ENCODE measurements at regions not wholly inside any gene's neighbourhood (a gene's known extent, or its start where the extent isn't known, plus 50 kb on each side); places are given as distances from the start of the nearest gene placed in this dataset.

DNA sequence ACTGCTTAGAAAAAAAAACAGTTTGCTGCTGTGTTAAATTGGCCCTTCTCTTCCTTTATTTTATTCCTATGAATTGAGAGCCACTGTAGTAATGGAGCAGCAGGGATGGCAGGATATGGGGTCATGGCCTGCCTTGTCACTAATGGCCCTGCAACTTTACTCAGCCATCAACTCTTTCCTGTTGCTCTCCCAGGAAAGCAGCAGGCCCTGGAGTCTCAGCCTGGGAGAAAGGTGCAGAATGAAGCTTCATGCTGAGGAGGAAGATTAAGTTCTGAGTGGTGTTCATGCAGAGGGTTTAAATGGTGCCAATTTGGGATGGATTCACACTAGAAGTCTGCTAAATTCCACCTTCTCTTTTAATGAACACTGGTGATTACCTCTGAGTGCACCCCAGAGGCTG is 285.6 kb downstream of the GPAT3 start:
- Histone ChIP-seq H3K9me3 (peaks cover 0 to 5% (median 0%) of the 10 kb centered on the region in 4 donors), H3K27me3 (no peaks in the 10 kb centered on the region), H3K4me1 (no peaks in the 10 kb centered on the region), H3K4me3 (no peak overlapping the region), H3K27ac (no peak overlapping the region), H3K36me3 (no peaks in the 10 kb centered on the region)
- TF ChIP-seq EP300 (IDR thresholded peaks at IDR 0.05): no peak
- no peak for TF ChIP-seq POLR2AphosphoS5 (IDR thresholded peaks at IDR 0.05)
- TF ChIP-seq POLR2A (IDR thresholded peaks at IDR 0.05): no peak
- TF ChIP-seq, protein P1, sequence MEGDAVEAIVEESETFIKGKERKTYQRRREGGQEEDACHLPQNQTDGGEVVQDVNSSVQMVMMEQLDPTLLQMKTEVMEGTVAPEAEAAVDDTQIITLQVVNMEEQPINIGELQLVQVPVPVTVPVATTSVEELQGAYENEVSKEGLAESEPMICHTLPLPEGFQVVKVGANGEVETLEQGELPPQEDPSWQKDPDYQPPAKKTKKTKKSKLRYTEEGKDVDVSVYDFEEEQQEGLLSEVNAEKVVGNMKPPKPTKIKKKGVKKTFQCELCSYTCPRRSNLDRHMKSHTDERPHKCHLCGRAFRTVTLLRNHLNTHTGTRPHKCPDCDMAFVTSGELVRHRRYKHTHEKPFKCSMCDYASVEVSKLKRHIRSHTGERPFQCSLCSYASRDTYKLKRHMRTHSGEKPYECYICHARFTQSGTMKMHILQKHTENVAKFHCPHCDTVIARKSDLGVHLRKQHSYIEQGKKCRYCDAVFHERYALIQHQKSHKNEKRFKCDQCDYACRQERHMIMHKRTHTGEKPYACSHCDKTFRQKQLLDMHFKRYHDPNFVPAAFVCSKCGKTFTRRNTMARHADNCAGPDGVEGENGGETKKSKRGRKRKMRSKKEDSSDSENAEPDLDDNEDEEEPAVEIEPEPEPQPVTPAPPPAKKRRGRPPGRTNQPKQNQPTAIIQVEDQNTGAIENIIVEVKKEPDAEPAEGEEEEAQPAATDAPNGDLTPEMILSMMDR (IDR thresholded peaks at IDR 0.05): no peak
- intact Hi-C loops (cut with DNase I): no loop called here
- DNase-seq: no peak

DNA sequence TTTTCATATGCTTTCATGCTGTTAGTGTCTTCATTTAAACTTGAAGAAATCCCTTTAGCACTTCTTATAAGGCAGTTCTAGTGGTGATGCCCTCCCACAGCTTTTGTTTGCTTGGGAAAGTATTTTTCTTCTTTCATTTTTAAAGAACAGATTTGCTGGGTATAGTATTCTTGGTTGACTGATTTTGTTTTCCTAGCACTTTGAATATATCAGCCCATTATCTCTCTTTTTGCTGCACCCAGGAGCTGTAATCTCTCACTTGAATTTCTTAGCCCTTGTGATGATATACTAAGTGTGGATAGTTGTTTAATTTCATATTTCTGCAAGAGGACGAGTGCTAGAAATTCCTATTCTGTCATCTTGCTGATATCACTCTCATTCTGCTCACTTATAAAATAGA is 283.7 kb downstream of the GPAT3 start:
- 80 to 90% methylated on average over 1 of the region's 1 CpG for WGBS, 2 donors
- Histone ChIP-seq H3K36me3 (no peaks in the 10 kb centered on the region), H3K27ac (no peak overlapping the region), H3K4me1 (no peaks in the 10 kb centered on the region), H3K4me3 (no peak overlapping the region), H3K27me3 (no peaks in the 10 kb centered on the region), H3K9me3 (peaks cover 0 to 5% (median 0%) of the 10 kb centered on the region in 4 donors)
- TF ChIP-seq POLR2AphosphoS5 (IDR thresholded peaks at IDR 0.05) (no peak), POLR2A (IDR thresholded peaks at IDR 0.05) (no peak), EP300 (IDR thresholded peaks at IDR 0.05) (no peak)
- intact Hi-C loops (cut with DNase I): no loop called here
- DNase-seq: no peak

DNA sequence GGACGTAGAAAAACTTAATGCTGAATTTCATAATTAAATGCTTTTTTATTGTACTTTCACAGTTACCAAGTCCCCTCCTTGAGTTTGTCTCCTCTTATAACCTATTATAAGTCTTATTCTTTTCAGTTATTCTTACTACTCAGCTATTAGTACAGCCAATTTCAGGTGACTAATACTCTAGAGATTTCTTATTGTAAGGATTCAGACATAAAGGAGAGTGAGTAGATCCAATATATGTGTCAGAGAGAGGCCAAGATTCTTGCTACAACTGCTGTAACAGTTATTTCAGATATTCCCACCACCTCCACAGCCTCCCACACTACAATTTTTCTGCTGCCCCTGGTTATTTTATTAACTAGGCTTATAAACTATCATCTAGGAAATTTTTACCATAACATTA is 274.5 kb downstream of the GPAT3 start:
- intact Hi-C loops (cut with DNase I): no loop called here
- Histone ChIP-seq H3K36me3 (no peaks in the 10 kb centered on the region), H3K27ac (no peak overlapping the region), H3K4me1 (no peaks in the 10 kb centered on the region), H3K4me3 (no peak overlapping the region), H3K9me3 (no peaks in the 10 kb centered on the region), H3K27me3 (no peaks in the 10 kb centered on the region)
- DNase-seq: no peak
- TF ChIP-seq POLR2AphosphoS5 (IDR thresholded peaks at IDR 0.05) (no peak), POLR2A (IDR thresholded peaks at IDR 0.05) (no peak), EP300 (IDR thresholded peaks at IDR 0.05) (no peak)
- TF ChIP-seq, protein P1 (IDR thresholded peaks at IDR 0.05): no peak
- WGBS, 2 donors: 81 to 92% methylated on average over 1 of the region's 1 CpG

DNA sequence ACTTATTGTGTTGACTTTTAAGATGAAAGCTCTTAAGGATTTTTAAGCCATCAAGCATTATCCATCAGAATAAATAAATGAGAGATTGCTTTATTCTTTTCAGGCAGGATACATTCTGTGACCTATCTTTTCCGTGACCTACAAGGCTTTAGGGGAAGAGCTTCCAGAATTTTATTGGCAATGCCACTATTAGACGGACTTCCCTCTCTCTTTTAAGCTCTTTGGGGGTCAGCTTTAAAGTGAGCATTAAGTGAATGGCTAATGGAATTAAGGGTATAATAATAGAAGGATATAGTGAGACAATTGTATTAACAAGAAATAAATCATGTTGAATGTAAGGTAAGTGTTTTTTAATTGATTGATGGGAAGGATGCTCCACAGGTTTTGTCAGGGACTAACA is 273.7 kb downstream of the GPAT3 start:
- intact Hi-C loops (cut with DNase I): no loop called here
- Histone ChIP-seq H3K4me3 (no peak overlapping the region), H3K36me3 (no peaks in the 10 kb centered on the region), H3K27ac (no peak overlapping the region), H3K27me3 (no peaks in the 10 kb centered on the region), H3K4me1 (no peaks in the 10 kb centered on the region), H3K9me3 (no peaks in the 10 kb centered on the region)
- TF ChIP-seq POLR2AphosphoS5 (IDR thresholded peaks at IDR 0.05) (no peak), POLR2A (IDR thresholded peaks at IDR 0.05) (no peak), EP300 (IDR thresholded peaks at IDR 0.05) (no peak)
- TF ChIP-seq, protein P1 (IDR thresholded peaks at IDR 0.05): no peak
- WGBS, 2 donors: 62 to 72% methylated on average over 2 of the region's 2 CpGs
- DNase-seq: no peak

DNA sequence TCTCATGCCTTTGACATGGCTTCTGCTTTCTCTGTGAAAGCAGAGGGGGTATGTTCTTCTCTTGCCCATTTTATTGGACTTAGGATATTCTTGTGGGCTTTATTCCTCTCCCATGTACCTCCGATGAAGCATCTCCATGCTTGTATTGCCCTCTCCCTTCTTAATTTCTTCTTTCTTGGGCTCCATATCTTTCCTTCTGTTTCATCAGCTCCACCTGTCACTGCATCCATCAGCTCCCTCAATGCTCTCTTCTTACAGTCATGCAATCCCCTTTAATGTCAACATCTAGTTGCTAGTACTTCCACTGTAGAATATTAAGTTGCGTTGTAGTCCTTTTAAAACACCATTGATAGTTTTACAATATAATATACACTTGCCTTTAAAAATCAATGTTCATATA is 257.6 kb downstream of the GPAT3 start:
- no peaks in the 10 kb centered on the region for H3K36me3 ChIP-seq
- no peak for TF ChIP-seq POLR2AphosphoS5 (IDR thresholded peaks at IDR 0.05)
- TF ChIP-seq POLR2A (IDR thresholded peaks at IDR 0.05): no peak
- no peak for TF ChIP-seq EP300 (IDR thresholded peaks at IDR 0.05)
- TF ChIP-seq, protein P1 (IDR thresholded peaks at IDR 0.05): no peak
- H3K27me3 ChIP-seq: no peaks in the 10 kb centered on the region
- intact Hi-C loops (cut with DNase I): no loop called here
- 44 to 74% methylated on average over 2 of the region's 2 CpGs for WGBS, 2 donors
- no peak for DNase-seq
- H3K4me1 ChIP-seq: no peaks in the 10 kb centered on the region
- no peak overlapping the region for H3K4me3 ChIP-seq
- H3K9me3 ChIP-seq: no peaks in the 10 kb centered on the region
- H3K27ac ChIP-seq: no peak overlapping the region
